HL-60 (cell line): ENCODE measurements at regions not wholly inside any gene's neighbourhood (a gene's known extent, or its start where the extent isn't known, plus 50 kb on each side); places are given as distances from the start of the nearest gene placed in this dataset.

ENCODE experiments used
- POLR2AphosphoS5 ChIP-seq: IDR thresholded peaks from 2 replicates; pipeline ENCODE4 v1.6.1; 2012; ENCODE audit warnings: low read depth
- TF ChIP-seq, protein P1 (sequence below): IDR thresholded peaks from one replicate; pipeline ENCODE4 v1.5.1; 2011; ENCODE audit warnings: low read length, control low read depth, inconsistent platforms; ENCODE audit not compliant: insufficient read depth

DNA sequence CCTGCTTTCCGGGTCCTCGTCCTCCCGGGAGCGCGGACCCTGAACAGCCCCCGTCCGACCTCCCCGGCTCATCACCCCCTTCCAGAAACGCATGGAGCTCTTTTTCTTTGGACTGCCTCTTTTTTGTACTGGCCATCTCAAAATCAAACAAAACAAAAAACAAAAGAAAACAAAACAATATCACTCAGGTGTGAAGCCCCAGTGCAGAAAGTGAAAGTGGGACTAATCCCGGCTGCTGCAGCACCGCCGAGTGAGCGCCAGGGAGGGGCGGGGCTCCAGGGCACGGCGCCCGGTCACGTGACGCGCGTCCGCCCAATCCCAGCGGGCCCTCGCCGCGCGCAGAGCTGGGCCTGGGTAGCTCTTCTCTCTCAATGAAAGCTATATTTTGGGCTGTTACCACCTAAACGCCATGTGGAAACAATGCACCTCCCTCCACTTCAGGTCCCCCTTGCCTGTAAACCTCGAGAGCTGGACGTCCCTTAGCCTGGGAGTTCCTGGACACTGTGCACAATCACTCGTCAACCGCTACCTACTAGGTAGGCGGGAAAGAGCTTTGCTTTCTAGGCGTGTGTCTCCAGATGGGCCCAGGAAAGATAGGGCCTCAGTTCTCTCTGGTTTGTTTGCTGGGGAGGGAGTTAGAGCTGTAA is 93.7 kb upstream of the PRDM1 start:
- TF ChIP-seq, protein P1, sequence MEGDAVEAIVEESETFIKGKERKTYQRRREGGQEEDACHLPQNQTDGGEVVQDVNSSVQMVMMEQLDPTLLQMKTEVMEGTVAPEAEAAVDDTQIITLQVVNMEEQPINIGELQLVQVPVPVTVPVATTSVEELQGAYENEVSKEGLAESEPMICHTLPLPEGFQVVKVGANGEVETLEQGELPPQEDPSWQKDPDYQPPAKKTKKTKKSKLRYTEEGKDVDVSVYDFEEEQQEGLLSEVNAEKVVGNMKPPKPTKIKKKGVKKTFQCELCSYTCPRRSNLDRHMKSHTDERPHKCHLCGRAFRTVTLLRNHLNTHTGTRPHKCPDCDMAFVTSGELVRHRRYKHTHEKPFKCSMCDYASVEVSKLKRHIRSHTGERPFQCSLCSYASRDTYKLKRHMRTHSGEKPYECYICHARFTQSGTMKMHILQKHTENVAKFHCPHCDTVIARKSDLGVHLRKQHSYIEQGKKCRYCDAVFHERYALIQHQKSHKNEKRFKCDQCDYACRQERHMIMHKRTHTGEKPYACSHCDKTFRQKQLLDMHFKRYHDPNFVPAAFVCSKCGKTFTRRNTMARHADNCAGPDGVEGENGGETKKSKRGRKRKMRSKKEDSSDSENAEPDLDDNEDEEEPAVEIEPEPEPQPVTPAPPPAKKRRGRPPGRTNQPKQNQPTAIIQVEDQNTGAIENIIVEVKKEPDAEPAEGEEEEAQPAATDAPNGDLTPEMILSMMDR, result no peak
- TF ChIP-seq POLR2AphosphoS5, result peak; percentile 59; the same call in 1 of the 2 replicates
